Lung (tissue), 11 donors: ENCODE measurements at regions not wholly inside any gene's neighbourhood (a gene's known extent, or its start where the extent isn't known, plus 50 kb on each side); places are given as distances from the start of the nearest gene placed in this dataset.

Experiments used
- ATAC-seq: fragments of 200-7000 bp; cut with Tn5 transposase; one replicate; pipeline ENCODE4 v1.9.1; 2020; ENCODE audit warnings: moderate number of reproducible peaks; ENCODE audit not compliant: insufficient read depth, low FRiP score
- DNase-seq, 3 donors: peaks; one replicate each; pipeline ENCODE4 v3.0.0-alpha.2; 2013 to 2017
- H3K27ac ChIP-seq, 2 donors: one replicate each; pipeline ENCODE4 v1.5.1; 2013; ENCODE audit warnings: mild to moderate bottlenecking in 2 of 2, moderate library complexity in 2 of 2, control low read depth in 1 of 2, inconsistent platforms in 1 of 2, low read depth in 1 of 2, low read length in 1 of 2
- H3K27me3 ChIP-seq, 3 donors: one replicate each; pipeline ENCODE4 v1.5.1; 2013; ENCODE audit warnings: low read length in 2 of 3; ENCODE audit not compliant: control insufficient read depth in 3 of 3, insufficient read depth in 3 of 3
- H3K36me3 ChIP-seq, 4 donors: one replicate each; pipeline ENCODE4 v1.5.1; 2013; ENCODE audit warnings: low read length in 4 of 4, mild to moderate bottlenecking in 1 of 4, moderate library complexity in 1 of 4; ENCODE audit not compliant: control insufficient read depth in 4 of 4, insufficient read depth in 4 of 4
- H3K4me1 ChIP-seq, 5 donors: one replicate each; pipeline ENCODE4 v1.5.1; 2013; ENCODE audit warnings: low read length in 5 of 5, mild to moderate bottlenecking in 2 of 5, moderate library complexity in 1 of 5; ENCODE audit not compliant: control insufficient read depth in 5 of 5, insufficient read depth in 5 of 5
- H3K4me3 ChIP-seq: one replicate; pipeline ENCODE4 v1.5.1; 2013; ENCODE audit warnings: mild to moderate bottlenecking, control low read depth, moderate library complexity
- H3K9ac ChIP-seq, 2 donors: one replicate each; pipeline ENCODE4 v1.5.1; 2013; ENCODE audit warnings: low read length in 2 of 2, control low read depth in 1 of 2; ENCODE audit not compliant: insufficient read depth in 1 of 2
- H3K9me3 ChIP-seq, 4 donors: one replicate each; pipeline ENCODE4 v1.5.1; 2013; ENCODE audit warnings: low read length in 3 of 4, mild to moderate bottlenecking in 1 of 4, moderate library complexity in 1 of 4; ENCODE audit not compliant: control insufficient read depth in 4 of 4, insufficient read depth in 3 of 4
- WGBS, 2 donors: extraction: QIAGEN DNeasy Blood & Tissue Kit; methylation state at CpG; one replicate each; pipeline ENCODE4 v1.1.7; 2013; 5-methylcytosine and 5-hydroxymethylcytosine counted together
- TF ChIP-seq, protein P1 (sequence below): IDR thresholded peaks from 2 replicates; pipeline ENCODE4 v1.5.1; 2012; ENCODE audit warnings: mild to moderate bottlenecking; ENCODE audit errors: control extremely low read depth, extremely low read depth
- donor health status: control.
- donor health status: control.
- donor health status: Bipolar disorder and iron deficiency.
- donor health status: healthy.
- donor health status: DM: yes; HTN: yes; CAD: no.

DNA sequence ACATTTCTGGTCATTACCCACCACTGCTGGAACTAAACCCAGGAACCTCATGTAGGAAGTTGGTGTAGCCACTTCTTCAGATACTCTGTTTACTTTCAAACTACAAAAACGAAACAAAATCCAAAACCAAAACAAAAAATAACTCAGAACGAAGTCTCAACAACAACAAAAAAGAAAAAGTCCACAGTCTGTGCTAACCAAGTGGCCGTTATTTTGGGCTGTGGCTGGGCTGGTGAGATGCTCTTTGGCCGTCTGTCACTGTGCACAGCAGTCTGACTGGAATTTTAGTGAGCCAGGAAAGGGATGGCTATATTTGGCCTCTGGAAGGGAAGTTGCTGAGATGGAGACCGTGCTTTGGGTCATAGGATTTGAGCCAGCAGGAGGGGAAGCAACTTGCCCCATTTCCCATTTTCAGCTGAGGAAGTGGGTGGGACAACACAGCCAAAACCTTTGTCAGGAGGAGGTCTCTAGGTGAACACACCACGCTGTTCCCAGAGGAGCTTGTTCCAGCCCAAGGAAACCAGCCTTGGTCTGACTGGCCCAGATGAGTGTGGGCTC, 334.1 kb downstream of the ZSWIM6 start:
- no peaks in the 10 kb centered on the region for H3K9me3 ChIP-seq
- H3K4me1 ChIP-seq, result peaks cover 0 to 5% (median 2%) of the 10 kb centered on the region in 5 donors
- no peak overlapping the region for H3K4me3 ChIP-seq
- H3K36me3 ChIP-seq, result no peaks in the 10 kb centered on the region
- WGBS, 2 donors, result 35 to 47% methylated on average over 6 of the region's 6 CpGs
- TF ChIP-seq, protein P1, sequence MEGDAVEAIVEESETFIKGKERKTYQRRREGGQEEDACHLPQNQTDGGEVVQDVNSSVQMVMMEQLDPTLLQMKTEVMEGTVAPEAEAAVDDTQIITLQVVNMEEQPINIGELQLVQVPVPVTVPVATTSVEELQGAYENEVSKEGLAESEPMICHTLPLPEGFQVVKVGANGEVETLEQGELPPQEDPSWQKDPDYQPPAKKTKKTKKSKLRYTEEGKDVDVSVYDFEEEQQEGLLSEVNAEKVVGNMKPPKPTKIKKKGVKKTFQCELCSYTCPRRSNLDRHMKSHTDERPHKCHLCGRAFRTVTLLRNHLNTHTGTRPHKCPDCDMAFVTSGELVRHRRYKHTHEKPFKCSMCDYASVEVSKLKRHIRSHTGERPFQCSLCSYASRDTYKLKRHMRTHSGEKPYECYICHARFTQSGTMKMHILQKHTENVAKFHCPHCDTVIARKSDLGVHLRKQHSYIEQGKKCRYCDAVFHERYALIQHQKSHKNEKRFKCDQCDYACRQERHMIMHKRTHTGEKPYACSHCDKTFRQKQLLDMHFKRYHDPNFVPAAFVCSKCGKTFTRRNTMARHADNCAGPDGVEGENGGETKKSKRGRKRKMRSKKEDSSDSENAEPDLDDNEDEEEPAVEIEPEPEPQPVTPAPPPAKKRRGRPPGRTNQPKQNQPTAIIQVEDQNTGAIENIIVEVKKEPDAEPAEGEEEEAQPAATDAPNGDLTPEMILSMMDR, result no peak
- peak overlapping the region in 1 of 2 donors; percentile 56 for H3K27ac ChIP-seq
- no peak overlapping the region for H3K9ac ChIP-seq
- peak in 1 of 3 donors; percentile 5 for DNase-seq
- peak; percentile 28 for ATAC-seq
- H3K27me3 ChIP-seq, result peaks cover 0 to 3% (median 0%) of the 10 kb centered on the region in 3 donors

DNA sequence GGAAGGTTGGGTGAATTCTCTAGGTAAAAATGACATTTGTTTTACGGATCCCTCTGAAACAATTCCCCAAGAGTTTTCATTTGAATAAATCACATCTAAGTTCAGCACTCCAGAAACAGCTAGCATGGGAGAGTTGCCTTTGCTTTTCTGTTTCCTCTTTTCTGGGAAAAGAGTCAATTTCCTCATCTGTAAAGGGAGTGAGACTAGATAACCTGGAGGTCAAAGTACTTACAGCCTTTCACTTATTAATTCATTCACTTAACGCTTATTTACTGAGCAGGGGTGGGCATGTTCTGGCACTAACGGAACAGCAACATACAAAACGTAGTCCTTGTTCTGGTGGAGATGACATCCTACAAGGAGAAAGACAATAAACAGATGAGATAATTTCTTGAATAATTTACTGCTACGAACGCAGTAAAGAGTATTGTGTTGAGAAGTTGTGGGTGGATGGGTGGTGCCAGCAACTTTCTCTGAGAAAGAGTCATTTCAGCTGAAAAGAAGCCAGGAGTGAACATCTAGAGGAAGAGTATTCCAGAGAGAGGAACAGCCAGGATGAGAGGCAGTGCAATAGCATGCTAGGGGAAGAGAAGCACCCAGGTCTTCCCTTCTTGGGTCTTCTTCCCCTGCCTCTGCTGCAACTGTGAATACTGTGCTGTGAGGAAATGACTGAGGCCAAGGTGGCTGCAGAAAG, 335.6 kb downstream of the ZSWIM6 start:
- DNase-seq, result no peak
- TF ChIP-seq, protein P1, result no peak
- H3K9ac ChIP-seq, result no peak overlapping the region
- H3K27ac ChIP-seq, result no peak overlapping the region
- H3K4me1 ChIP-seq, result peaks cover 0 to 5% (median 2%) of the 10 kb centered on the region in 5 donors
- H3K36me3 ChIP-seq, result no peaks in the 10 kb centered on the region
- ATAC-seq, result peak; percentile 14
- peaks cover 0 to 2% (median 0%) of the 10 kb centered on the region in 4 donors for H3K9me3 ChIP-seq
- H3K4me3 ChIP-seq, result no peak overlapping the region
- WGBS, 2 donors, result 59 to 82% methylated on average over 6 of the region's 6 CpGs
- peaks cover 0 to 3% (median 0%) of the 10 kb centered on the region in 3 donors for H3K27me3 ChIP-seq

DNA sequence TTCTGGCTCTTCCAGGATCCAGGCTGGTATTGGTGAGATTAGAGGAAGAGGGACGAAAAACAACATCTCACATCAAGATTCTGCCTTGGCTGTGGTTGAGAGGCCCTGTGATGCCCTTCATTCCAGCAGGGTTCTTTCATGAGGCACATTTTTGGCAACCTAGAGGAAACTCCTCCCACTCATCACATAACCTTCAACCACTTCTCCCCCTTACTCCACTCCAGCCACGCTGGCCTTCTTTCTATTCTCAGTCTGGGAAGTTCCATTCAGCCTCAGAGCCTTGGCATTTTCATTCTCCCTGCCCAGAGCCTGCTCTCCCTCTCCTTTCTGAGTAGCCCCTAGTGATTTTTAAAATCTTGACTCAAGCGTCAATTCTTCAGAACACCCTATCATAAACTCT, 337.5 kb downstream of the ZSWIM6 start:
- Histone ChIP-seq H3K36me3 (no peaks in the 10 kb centered on the region), H3K4me3 (no peak overlapping the region), H3K4me1 (peaks cover 0 to 9% (median 4%) of the 10 kb centered on the region in 5 donors), H3K27me3 (peaks cover 0 to 1% (median 0%) of the 10 kb centered on the region in 3 donors), H3K9me3 (peaks cover 0 to 2% (median 0%) of the 10 kb centered on the region in 4 donors), H3K27ac (no peak overlapping the region), H3K9ac (no peak overlapping the region)
- DNase-seq, result peak in 2 of 3 donors; percentile 38 to 41
- 66 to 68% methylated on average over 3 of the region's 3 CpGs for WGBS, 2 donors
- no peak for ATAC-seq
- TF ChIP-seq, protein P1, result no peak
